Hippocampal formation (tissue), 2 donors: ENCODE measurements at regions not wholly inside any gene's neighbourhood (a gene's known extent, or its start where the extent isn't known, plus 50 kb on each side); places are given as distances from the start of the nearest gene placed in this dataset.

Experiments
- DNase-seq, 2 donors: peaks; one replicate each; lab custom pipeline; 2025; lab: John Stamatoyannopoulos, UW

- no peak for DNase-seq
Measured at GRCh38 chr1:188420177-188420576, 1591.4 kb downstream of the PLA2G4A start.

GRCh38 chr1:188423073-188423472 lies 1594.3 kb downstream of the PLA2G4A start:
- no peak for DNase-seq

GRCh38 chr1:188424176-188424575 lies 1595.4 kb downstream of the PLA2G4A start:
- no peak for DNase-seq

- DNase-seq: no peak
Measured at GRCh38 chr1:188425687-188426086, 1596.9 kb downstream of the PLA2G4A start.

- no peak for DNase-seq
Measured at GRCh38 chr1:188426561-188426960, 1597.8 kb downstream of the PLA2G4A start.

GRCh38 chr1:188427642-188428041 lies 1598.9 kb downstream of the PLA2G4A start:
- no peak for DNase-seq

GRCh38 chr1:188429386-188429785 lies 1600.6 kb downstream of the PLA2G4A start:
- DNase-seq: no peak

- no peak for DNase-seq
Measured at GRCh38 chr1:188432427-188432826, 1603.7 kb downstream of the PLA2G4A start.

- no peak for DNase-seq
Measured at GRCh38 chr1:188433425-188433824, 1604.7 kb downstream of the PLA2G4A start.

- DNase-seq: no peak
Measured at GRCh38 chr1:188444526-188444925, 1615.8 kb downstream of the PLA2G4A start.

- DNase-seq: no peak
Measured at GRCh38 chr1:188462837-188463236, 1634.1 kb downstream of the PLA2G4A start.

GRCh38 chr1:188463919-188464318 lies 1635.2 kb downstream of the PLA2G4A start:
- no peak for DNase-seq

GRCh38 chr1:188466539-188466938 lies 1637.8 kb downstream of the PLA2G4A start:
- DNase-seq: no peak

- DNase-seq: no peak
Measured at GRCh38 chr1:188476606-188477005, 1647.9 kb downstream of the PLA2G4A start.

- DNase-seq: no peak
Measured at GRCh38 chr1:188489336-188490112, 1660.8 kb downstream of the PLA2G4A start.

- DNase-seq: no peak
Measured at GRCh38 chr1:188496506-188496905, 1667.8 kb downstream of the PLA2G4A start.

GRCh38 chr1:188497020-188497419 lies 1668.3 kb downstream of the PLA2G4A start:
- DNase-seq: no peak

- DNase-seq: no peak
Measured at GRCh38 chr1:188499690-188500089, 1670.9 kb downstream of the PLA2G4A start.

GRCh38 chr1:188514917-188515316 lies 1686.2 kb downstream of the PLA2G4A start:
- DNase-seq: no peak

GRCh38 chr1:188517139-188517538 lies 1688.4 kb downstream of the PLA2G4A start:
- DNase-seq: no peak

GRCh38 chr1:188551176-188551575 lies 1722.4 kb downstream of the PLA2G4A start:
- no peak for DNase-seq

- no peak for DNase-seq
Measured at GRCh38 chr1:188557053-188557452, 1728.3 kb downstream of the PLA2G4A start.

- no peak for DNase-seq
Measured at GRCh38 chr1:188582911-188583532, 1754.3 kb downstream of the PLA2G4A start.

- no peak for DNase-seq
Measured at GRCh38 chr1:188584119-188584518, 1755.4 kb downstream of the PLA2G4A start.
